C4-2B (cell line): ENCODE measurements at regions not wholly inside any gene's neighbourhood (a gene's known extent, or its start where the extent isn't known, plus 50 kb on each side); places are given as distances from the start of the nearest gene placed in this dataset.

Source experiments
- CTCF ChIP-seq: fragments of 450-650 bp; conservative IDR thresholded peaks from 2 replicates; pipeline ENCODE4 v1.5.1; 2017; ENCODE audit warnings: mild to moderate bottlenecking
- ZFX ChIP-seq: fragments of 450-650 bp; IDR thresholded peaks from 2 replicates; pipeline ENCODE4 v1.6.1; 2017

- no peak for TF ChIP-seq CTCF
- TF ChIP-seq ZFX = no peak
These were observed 665.1 kb upstream of the COX7C start for GRCh38 chr5:85952680-85953079.
